Astrocyte (in vitro differentiated cells and primary cell): ENCODE measurements at regions not wholly inside any gene's neighbourhood (a gene's known extent, or its start where the extent isn't known, plus 50 kb on each side); places are given as distances from the start of the nearest gene placed in this dataset.

Experiments
- EZH2 ChIP-seq: IDR thresholded peaks from 2 replicates; pipeline ENCODE4 v1.6.1; 2012; ENCODE audit warnings: mild to moderate bottlenecking, low read length, inconsistent platforms; ENCODE audit not compliant: insufficient read depth
- TF ChIP-seq, protein P1 (sequence below): IDR thresholded peaks from 2 replicates; pipeline ENCODE4 v1.5.1; 2011; ENCODE audit warnings: low read depth, mild to moderate bottlenecking, inconsistent platforms, low read length, moderate library complexity; ENCODE audit not compliant: insufficient read depth

DNA sequence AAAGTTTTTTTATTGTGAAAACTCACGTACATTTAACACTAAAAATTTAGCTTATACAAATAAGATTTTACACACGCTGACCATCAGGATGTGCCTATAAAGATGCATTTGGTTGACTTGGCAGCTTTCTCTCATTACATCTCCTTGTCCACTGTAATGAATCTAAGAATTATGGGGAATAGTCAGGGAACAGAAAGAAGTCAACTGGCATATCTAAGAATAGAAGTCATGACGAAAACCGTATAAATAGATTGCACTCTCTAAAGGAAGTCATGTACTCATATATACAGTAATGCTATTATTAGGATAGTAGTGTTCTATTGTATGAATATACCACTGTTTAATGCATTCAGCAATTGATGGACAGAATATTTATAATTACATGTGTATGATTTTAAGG is 575.8 kb upstream of the B3GALT2 start:
- TF ChIP-seq, protein P1, sequence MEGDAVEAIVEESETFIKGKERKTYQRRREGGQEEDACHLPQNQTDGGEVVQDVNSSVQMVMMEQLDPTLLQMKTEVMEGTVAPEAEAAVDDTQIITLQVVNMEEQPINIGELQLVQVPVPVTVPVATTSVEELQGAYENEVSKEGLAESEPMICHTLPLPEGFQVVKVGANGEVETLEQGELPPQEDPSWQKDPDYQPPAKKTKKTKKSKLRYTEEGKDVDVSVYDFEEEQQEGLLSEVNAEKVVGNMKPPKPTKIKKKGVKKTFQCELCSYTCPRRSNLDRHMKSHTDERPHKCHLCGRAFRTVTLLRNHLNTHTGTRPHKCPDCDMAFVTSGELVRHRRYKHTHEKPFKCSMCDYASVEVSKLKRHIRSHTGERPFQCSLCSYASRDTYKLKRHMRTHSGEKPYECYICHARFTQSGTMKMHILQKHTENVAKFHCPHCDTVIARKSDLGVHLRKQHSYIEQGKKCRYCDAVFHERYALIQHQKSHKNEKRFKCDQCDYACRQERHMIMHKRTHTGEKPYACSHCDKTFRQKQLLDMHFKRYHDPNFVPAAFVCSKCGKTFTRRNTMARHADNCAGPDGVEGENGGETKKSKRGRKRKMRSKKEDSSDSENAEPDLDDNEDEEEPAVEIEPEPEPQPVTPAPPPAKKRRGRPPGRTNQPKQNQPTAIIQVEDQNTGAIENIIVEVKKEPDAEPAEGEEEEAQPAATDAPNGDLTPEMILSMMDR, result no peak
- TF ChIP-seq EZH2, result no peak
